Cardiac fibroblast (primary cell): ENCODE measurements at regions not wholly inside any gene's neighbourhood (a gene's known extent, or its start where the extent isn't known, plus 50 kb on each side); places are given as distances from the start of the nearest gene placed in this dataset.

Source experiments
- DNase-seq, 2 donors: peaks; one replicate each; pipeline versions ENCODE4 v3.0.0 to v3.0.0-alpha.2; 2010; ENCODE audit warnings: low read depth in 2 of 2
- H3K4me3 ChIP-seq, 2 donors: replicated peaks in 1 of 2; 1 replicate in 1 of 2; 2 replicates in 1 of 2; pipeline ENCODE4 v1.5.1; 2011; ENCODE audit warnings: low read depth in 2 of 2, low read length in 2 of 2, mild to moderate bottlenecking in 2 of 2, moderate library complexity in 1 of 2
- CTCF ChIP-seq: IDR thresholded peaks from one replicate; pipeline ENCODE4 v1.5.1; 2011; ENCODE audit warnings: low read depth, mild to moderate bottlenecking, low read length, inconsistent platforms

- DNase-seq: no peak
- H3K4me3 ChIP-seq: no peak overlapping the region
- TF ChIP-seq CTCF: no peak
Measured at GRCh38 chr14:101623685-101624444, 62.6 kb downstream of the DIO3 start.

GRCh38 chr14:101624536-101624935 is 63.2 kb downstream of the DIO3 start:
- H3K4me3 ChIP-seq: no peak overlapping the region
- no peak for DNase-seq
- no peak for TF ChIP-seq CTCF

- no peak for DNase-seq
- no peak for TF ChIP-seq CTCF
Measured at GRCh38 chr14:101625336-101626097, 64.2 kb downstream of the DIO3 start.

GRCh38 chr14:101626331-101626730 is 65.0 kb downstream of the DIO3 start:
- no peak for DNase-seq
- no peak overlapping the region for H3K4me3 ChIP-seq
- TF ChIP-seq CTCF: no peak

More at GRCh38 chr14:101625336-101626097, 64.2 kb downstream of the DIO3 start:
- H3K4me3 ChIP-seq: no peak overlapping the region

GRCh38 chr14:101627915-101628262 is 66.6 kb downstream of the DIO3 start:
- no peak for TF ChIP-seq CTCF
- no peak overlapping the region for H3K4me3 ChIP-seq
- no peak for DNase-seq

- H3K4me3 ChIP-seq: peak overlapping the region in 1 of 2 donors; percentile 15
- peak; percentile 62 for TF ChIP-seq CTCF
Measured at GRCh38 chr14:101628471-101628966, 67.2 kb downstream of the DIO3 start.

More at GRCh38 chr14:101628471-101628966, 67.2 kb downstream of the DIO3 start:
- DNase-seq: peak; percentile 65 to 76
